ENCODE measurements at regions not wholly inside any gene's neighbourhood (a gene's known extent, or its start where the extent isn't known, plus 50 kb on each side); places are given as distances from the start of the nearest gene placed in this dataset.

DNA sequence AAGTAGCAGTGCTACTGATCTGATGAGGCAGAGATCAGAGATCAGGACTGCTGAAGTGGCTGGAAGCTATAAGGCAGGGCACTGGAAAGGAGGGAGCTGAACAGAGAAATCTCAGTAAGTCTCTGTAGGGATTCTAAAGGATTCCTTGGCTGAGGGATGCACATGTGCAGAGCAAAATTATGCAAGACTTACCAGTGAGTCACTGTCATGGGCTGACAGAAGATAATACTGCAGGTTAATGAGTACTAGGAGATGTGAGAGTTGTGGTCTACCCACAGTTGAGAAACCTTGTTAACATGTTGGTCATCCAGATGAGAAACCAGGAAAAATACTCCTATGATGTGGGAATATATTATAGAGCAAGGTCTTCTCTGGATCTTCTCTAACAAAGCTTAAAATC lies 378.1 kb downstream of the HAPSTR1 start:
- ATAC-seq (peak in 1 of 2 donors; percentile 93), DNase-seq (no peak)
- intact Hi-C loops (cut with DNase I) = no loop called here

DNA sequence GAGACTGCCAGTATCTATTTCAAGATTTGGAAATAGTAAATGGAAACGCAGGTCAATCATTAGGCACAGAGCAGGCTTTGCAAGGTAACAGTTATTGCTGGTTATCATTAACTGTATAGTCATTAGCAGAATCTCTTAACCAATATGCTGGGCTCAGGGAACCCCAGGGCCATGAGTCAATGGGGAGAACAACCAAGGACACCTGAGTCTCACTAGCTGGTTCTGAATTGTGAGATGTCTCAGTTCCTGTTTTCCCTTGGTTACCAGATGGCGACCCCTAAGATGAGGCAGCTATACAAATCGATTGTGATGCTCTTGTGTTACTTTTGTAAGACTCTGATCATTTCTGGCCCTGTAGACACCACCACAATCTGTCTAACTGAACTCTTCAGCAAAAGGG lies 385.3 kb downstream of the HAPSTR1 start:
- intact Hi-C loops (cut with DNase I) = no loop called here
- ATAC-seq = no peak
- DNase-seq = no peak

GRCh38 chr16:9479008-9479407 lies 387.6 kb downstream of the HAPSTR1 start:
- DNase-seq (no peak), ATAC-seq (no peak)
- intact Hi-C loops (cut with DNase I) = no loop called here

DNA sequence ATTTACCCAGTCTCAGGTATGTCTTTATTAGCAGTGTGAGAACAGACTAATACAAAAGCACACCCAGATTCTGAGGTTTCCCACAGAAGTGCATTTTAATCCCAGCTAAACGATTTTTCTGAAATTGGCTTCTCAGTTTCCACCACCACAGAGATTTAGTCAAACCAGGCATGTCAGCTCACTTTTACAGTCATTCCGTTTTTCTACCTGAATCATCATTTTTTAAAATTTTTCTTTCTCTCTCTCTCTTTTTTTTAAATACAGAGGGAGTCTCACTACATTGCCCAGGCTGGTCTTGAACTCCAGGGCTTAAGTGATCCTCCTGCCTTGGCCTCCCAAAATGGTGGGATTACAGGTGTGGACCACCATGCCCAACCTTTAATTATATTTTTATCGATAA lies 389.1 kb downstream of the HAPSTR1 start:
- intact Hi-C loops (cut with DNase I) = no loop called here
- DNase-seq (no peak), ATAC-seq (no peak)

GRCh38 chr16:9481747-9482730 lies 390.6 kb downstream of the HAPSTR1 start:
- intact Hi-C loops (cut with DNase I) = no loop called here
- ATAC-seq (no peak), DNase-seq (no peak)

DNA sequence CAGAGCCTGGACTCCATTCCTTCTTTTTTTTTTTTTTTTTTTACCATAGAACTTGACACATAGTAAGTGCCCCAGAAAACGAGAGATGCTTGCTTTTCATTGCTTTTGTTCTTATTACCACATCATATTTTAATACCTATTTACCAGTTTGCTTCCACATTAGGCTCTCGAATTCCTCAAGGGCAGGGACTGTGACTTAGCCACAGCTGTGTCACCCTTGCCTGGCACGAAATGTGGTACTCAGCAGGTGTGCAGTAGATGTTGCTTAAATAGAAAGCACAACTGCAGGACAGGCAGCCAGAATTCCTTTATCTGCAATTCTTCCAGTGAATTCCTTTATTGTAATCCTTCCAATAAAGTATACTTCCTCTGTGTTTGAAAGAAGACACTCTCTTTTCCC lies 393.0 kb downstream of the HAPSTR1 start:
- ATAC-seq (no peak), DNase-seq (no peak)
- intact Hi-C loops (cut with DNase I) = no loop called here

DNA sequence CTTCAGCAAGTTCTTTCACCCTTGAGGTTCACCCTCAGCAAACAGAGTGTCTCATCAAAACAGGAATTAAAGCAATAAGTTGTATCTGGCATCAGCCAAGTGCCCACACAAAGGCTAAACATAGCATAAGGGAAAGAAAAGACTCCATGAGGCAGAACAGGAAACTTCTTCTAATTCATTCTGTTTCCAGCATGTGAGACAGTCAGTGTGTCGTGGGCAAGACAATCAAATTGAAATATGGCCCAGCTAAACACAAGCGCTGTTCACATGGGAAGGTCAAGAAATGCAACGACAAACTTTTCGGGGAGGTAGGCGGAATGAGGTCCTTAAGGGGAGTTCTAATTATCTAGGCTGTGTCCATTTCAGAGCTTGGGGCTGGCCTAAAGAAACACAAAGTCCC lies 393.4 kb downstream of the HAPSTR1 start:
- intact Hi-C loops (cut with DNase I) = no loop called here
- no peak for ATAC-seq
- DNase-seq = no peak

DNA sequence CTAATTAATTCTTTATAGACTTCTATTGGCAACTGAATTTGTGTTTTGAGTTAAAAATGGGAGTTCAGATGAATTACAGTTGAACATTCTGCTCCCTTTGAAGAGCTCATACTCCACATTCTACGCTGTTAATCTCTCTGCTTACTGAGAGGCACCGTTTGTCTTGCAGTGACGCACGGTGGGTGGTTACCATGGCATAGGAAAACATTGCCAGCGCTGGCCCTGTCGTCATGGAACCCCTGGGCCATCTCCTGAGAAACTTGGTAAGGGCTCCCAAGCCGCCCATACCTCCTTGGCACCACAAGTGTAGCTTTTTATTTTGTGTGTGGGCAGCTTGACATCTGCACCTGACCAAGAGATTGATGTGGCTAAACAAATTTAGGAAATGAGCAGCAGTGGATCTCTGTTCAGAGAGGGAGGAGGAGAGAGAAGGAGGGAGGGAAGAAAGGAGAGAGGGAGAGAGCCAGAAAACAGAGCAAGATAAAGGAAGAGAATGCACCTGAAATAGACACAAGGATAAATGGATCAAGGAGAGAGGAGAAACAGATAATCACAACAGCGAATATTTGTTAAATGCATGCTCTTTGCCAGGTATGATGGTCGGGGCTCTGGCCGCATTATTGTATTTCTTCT lies 398.5 kb downstream of the HAPSTR1 start:
- ATAC-seq (peak; percentile 55 to 98), DNase-seq (peak; percentile 75)
- intact Hi-C loops (cut with DNase I) = loop anchor here in 1 of 2 donors (5.0 kb wide), 1 partner anchor 68 kb away; no protein-coding TSS in a partner anchor

GRCh38 chr16:9495824-9496223 lies 404.4 kb downstream of the HAPSTR1 start:
- intact Hi-C loops (cut with DNase I) = no loop called here
- ATAC-seq = no peak
- DNase-seq = no peak

DNA sequence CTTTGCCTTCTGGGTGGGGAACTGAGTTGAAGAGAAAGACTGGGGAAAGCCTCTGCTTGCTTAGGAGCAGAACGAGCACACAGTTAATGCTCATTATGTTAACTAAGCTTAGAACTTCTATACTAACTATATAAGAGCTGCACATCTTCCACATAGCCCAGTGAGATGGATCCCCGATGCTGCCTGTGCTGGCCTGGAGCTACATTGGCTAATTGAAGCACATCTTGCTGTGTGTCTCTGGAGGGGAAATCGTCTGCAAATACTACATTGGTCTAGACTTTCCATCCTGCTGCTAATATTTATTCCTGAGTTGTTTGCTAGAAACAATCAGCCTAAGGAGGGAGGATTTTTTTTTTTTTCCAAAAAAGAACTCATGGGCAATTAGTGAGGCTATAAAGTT lies 406.3 kb downstream of the HAPSTR1 start:
- ATAC-seq (no peak), DNase-seq (no peak)
- intact Hi-C loops (cut with DNase I) = no loop called here

GRCh38 chr16:9499941-9500593 lies 408.6 kb downstream of the HAPSTR1 start:
- intact Hi-C loops (cut with DNase I) = no loop called here
- DNase-seq (peak; percentile 31), ATAC-seq (peak in 1 of 2 donors; percentile 79)

DNA sequence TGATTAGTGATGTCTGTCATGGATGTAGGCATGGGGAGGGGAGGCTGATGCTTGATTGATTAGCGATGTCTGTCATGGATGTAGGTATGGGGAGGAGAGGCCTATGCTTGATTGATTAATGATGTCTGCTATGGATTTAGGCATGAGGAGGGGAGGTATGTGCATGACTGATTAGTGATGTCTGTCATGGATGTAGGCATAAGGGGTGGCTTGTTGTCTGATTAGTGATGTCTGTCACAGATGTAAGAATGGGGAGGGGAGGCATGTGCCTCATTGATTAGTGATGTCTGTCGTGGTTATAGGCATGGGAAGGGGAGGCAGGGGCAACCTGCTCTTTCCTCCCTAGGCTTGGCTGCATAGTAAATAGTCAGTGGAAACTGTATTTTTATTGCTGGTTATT lies 409.4 kb downstream of the HAPSTR1 start:
- DNase-seq (no peak), ATAC-seq (no peak)
- intact Hi-C loops (cut with DNase I) = no loop called here

DNA sequence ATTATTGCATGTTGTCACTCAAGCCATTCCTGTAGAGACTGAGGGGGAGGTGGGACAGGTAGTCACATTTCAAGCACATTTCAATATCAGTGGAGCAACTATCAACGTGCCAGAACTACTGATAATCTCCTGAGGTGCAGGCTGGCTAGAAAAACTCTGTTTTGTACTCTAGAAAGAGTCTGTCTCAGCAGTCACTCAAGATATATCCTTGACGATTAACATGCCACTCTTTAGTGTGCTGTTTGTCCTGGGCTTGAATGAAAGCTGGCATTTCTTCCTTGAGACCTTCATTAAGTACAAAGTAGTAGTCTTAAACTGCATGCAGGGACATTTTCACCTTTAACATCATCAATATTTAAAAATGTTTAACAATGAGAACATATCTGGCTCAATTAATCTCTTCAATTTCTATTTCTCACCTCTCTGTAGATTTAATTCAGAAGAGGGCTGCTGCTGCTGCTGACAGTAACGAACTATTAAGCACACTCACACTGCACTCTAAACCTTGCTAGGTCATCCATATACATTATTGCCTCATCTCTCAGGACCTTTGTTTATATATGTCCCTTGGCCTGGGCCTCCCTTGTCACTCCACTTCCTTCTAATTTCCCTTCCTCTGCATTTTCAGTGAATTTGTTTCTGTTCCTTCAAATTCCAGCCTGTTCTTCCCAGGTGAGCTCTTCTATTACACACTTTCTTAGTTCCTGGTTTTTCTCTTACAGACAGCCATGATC lies 412.0 kb downstream of the HAPSTR1 start:
- no peak for DNase-seq
- intact Hi-C loops (cut with DNase I) = no loop called here
- no peak for ATAC-seq

DNA sequence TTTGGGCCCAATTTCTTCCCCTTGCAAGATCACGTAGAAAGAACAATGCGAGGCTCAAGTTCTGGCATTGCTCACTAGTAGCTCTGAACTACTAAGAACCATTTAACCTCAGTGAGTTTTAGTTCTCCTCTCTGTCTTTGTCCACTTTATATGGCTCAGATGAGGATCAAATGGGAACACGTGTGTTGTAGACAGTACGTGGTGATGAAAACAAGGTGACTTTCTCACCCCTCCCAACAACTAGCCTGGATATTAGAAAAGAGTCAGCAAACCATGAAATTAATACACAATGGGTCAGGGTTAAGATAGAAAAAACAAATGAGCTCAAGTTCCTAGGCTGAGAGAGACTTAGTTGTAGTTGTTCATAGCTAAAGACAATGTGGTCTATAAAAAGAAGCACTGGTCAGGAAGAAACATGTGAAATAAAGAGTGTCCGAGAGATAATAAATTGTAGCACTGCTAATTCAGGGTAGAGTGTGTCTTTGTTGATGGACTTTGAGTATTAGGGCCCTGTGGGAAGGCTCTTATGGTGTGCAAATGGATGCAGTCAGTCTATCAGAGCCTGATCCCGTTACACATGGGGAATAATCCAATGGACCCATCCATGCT lies 417.0 kb downstream of the HAPSTR1 start:
- DNase-seq = no peak
- no peak for ATAC-seq
- intact Hi-C loops (cut with DNase I) = no loop called here

- intact Hi-C loops (cut with DNase I) = no loop called here
- ATAC-seq (no peak), DNase-seq (no peak)
These were observed 418.2 kb downstream of the HAPSTR1 start for GRCh38 chr16:9509663-9510062.

DNA sequence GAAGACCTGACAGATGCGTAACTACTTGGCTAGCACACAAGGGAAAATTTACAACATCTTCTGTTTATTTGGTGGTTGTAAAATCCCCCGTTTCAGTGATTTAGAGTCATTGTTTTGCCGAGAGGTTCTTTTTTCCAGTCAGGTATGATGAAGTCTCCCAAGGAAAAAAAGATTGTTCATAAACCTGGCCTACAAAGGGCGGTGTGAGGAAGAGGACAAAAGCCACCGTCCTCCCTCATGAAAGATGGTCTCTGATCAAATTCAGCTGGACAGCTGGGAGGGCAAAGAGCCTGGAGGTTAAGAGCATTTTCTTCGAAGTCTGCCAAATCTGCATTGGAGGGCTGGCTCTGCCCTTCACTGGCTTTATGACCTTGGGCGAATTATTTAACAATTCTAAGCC lies 419.9 kb downstream of the HAPSTR1 start:
- no peak for DNase-seq
- ATAC-seq = no peak
- intact Hi-C loops (cut with DNase I) = no loop called here

DNA sequence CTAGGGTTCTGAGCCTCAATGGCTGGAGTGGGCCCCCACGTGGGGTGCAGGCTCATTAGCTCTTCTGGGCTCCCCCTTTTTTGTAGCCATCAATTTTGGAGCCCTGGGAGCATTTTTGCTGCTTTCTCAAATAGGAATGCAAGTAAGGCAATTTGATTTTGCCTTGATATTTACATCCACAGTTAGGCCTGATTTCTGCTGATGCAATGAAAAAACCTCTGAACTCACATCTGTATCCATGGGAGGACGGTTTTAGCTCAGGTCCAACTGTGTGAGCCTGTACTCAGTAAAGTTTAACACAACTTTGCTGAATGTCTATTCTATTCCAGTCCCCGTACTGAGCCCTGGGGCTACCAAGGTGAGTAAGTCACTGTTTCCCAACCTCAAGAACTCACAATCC lies 425.0 kb downstream of the HAPSTR1 start:
- intact Hi-C loops (cut with DNase I) = no loop called here
- DNase-seq (no peak), ATAC-seq (no peak)

- intact Hi-C loops (cut with DNase I) = no loop called here
- DNase-seq = peak; percentile 59
- ATAC-seq = peak in 1 of 2 donors; percentile 59
These were observed 426.6 kb downstream of the HAPSTR1 start for GRCh38 chr16:9518051-9518450.

- intact Hi-C loops (cut with DNase I) = no loop called here
- ATAC-seq (no peak), DNase-seq (no peak)
These were observed 427.1 kb downstream of the HAPSTR1 start for GRCh38 chr16:9518581-9518980.
